ENCODE measurements at regions not wholly inside any gene's neighbourhood (a gene's known extent, or its start where the extent isn't known, plus 50 kb on each side); places are given as distances from the start of the nearest gene placed in this dataset.

GRCh38 chr3:152943645-152944044, 108.7 kb downstream of the P2RY1 start:
- intact Hi-C loops (cut with micrococcal nuclease; ENCODE audit: unreplicated experiment) = no loop called here
- Histone ChIP-seq H2AFZ (ENCODE audit: control insufficient read depth, low read depth, low read length) (no peak overlapping the region), H3K4me3 (no peak overlapping the region), H3K36me3 (ENCODE audit: control insufficient read depth in 2 of 2, insufficient read depth in 2 of 2, low read length in 1 of 2) (no peaks in the 10 kb centered on the region), H3K27me3 (replicated peaks in 1 of 2; ENCODE audit: control insufficient read depth in 2 of 2, insufficient read depth in 2 of 2, low read length in 1 of 2) (no peaks in the 10 kb centered on the region), H4K20me1 (ENCODE audit: control insufficient read depth, insufficient read depth) (no peaks in the 10 kb centered on the region), H3K4me1 (ENCODE audit: control insufficient read depth, insufficient read depth, low read length) (no peaks in the 10 kb centered on the region), H3K27ac (ENCODE audit: control insufficient read depth, insufficient read depth) (no peak overlapping the region), H3K9ac (ENCODE audit: control insufficient read depth, insufficient read depth, low read length) (no peak overlapping the region), H3K79me2 (ENCODE audit: control insufficient read depth, insufficient read depth, low read length) (no peaks in the 10 kb centered on the region), H3K4me2 (ENCODE audit: control insufficient read depth, insufficient read depth) (no peak overlapping the region), H3K9me3 (replicated peaks; ENCODE audit: control insufficient read depth, insufficient read depth, low read length) (no peaks in the 10 kb centered on the region)
- no peak for FAIRE-seq
- ChIA-PET SMC1A (ENCODE audit: uncharacterized antibody, unreplicated experiment) (no interaction called here), POLR2A (no interaction called here), CTCF (no interaction called here), RAD21 (ENCODE audit: unreplicated experiment) (no interaction called here)
- no TSS peak for BruUV-seq (replicated peaks)
- no peak for DNase-seq (ENCODE audit: low read depth, low spot score)
- TF ChIP-seq RB1 (IDR thresholded peaks at IDR 0.05; ENCODE audit: borderline replicate concordance) (no peak), RCOR1 (conservative IDR thresholded peaks at IDR 0.05; ENCODE audit: low read depth, low read length) (no peak), FOXK2 (IDR thresholded peaks at IDR 0.05) (no peak), NBN (IDR thresholded peaks at IDR 0.05) (no peak), STAT3 (IDR thresholded peaks at IDR 0.05; ENCODE audit: low read depth, low read length) (no peak), GABPA (IDR thresholded peaks at IDR 0.05; ENCODE audit: low read depth) (no peak), RBBP5 (conservative IDR thresholded peaks at IDR 0.05) (no peak), SREBF1 (IDR thresholded peaks at IDR 0.05; ENCODE audit: low read length) (no peak), MTA3 (IDR thresholded peaks at IDR 0.05; ENCODE audit: borderline replicate concordance, low read length) (no peak), ZNF207 (IDR thresholded peaks at IDR 0.05; ENCODE audit: borderline replicate concordance) (no peak), NFYA (IDR thresholded peaks at IDR 0.05; ENCODE audit: borderline replicate concordance, low read depth, low read length) (no peak), EP300 (IDR thresholded peaks at IDR 0.05; ENCODE audit: borderline replicate concordance in 1 of 2, control insufficient read depth in 1 of 2, low read depth in 2 of 2, low read length in 2 of 2) (no peak), SMAD5 (IDR thresholded peaks at IDR 0.05; ENCODE audit: low read depth) (no peak), TARDBP (IDR thresholded peaks at IDR 0.05; ENCODE audit: borderline replicate concordance) (no peak), MAX (IDR thresholded peaks at IDR 0.05; ENCODE audit: low read depth, low read length) (no peak), SUPT20H (IDR thresholded peaks at IDR 0.05; ENCODE audit: borderline replicate concordance, control insufficient read depth, low read depth, low read length) (no peak), USF2 (IDR thresholded peaks at IDR 0.05; ENCODE audit: borderline replicate concordance, low read depth, low read length) (no peak), IRF5 (IDR thresholded peaks at IDR 0.05; ENCODE audit: borderline replicate concordance) (no peak), CBFB (IDR thresholded peaks at IDR 0.05; ENCODE audit: low read depth) (no peak)
- WGBS (ENCODE audit: insufficient coverage, insufficient replicate concordance, low lambda C conversion rate, missing lambda C conversion rate) = 0% methylated on average over 3 of the region's 3 CpGs
- in situ Hi-C loops (cut with MboI) = no loop called here
- no peak for ATAC-seq

Data from GM12878 (cell line).